ENCODE measurements at regions not wholly inside any gene's neighbourhood (a gene's known extent, or its start where the extent isn't known, plus 50 kb on each side); places are given as distances from the start of the nearest gene placed in this dataset.

GRCh38 chr1:208298593-208299269 lies 54.5 kb upstream of the PLXNA2 start:
- DNase-seq (ENCODE audit: insufficient read length, low spot score): no peak
- no peak for FAIRE-seq
- TF ChIP-seq TAF1 (IDR thresholded peaks at IDR 0.05; ENCODE audit: low read depth, low read length) (no peak), POU2F2 (IDR thresholded peaks at IDR 0.05; ENCODE audit: low read depth, low read length) (no peak), POLR2AphosphoS5 (IDR thresholded peaks at IDR 0.05; ENCODE audit: low read depth, low read length) (no peak), SPI1 (IDR thresholded peaks at IDR 0.05; ENCODE audit: low read depth, low read length) (no peak), POLR2A (IDR thresholded peaks at IDR 0.05; ENCODE audit: low read depth, low read length) (no peak), PAX5 (IDR thresholded peaks at IDR 0.05; ENCODE audit: insufficient read depth, low read length, severe bottlenecking) (no peak)

DNA sequence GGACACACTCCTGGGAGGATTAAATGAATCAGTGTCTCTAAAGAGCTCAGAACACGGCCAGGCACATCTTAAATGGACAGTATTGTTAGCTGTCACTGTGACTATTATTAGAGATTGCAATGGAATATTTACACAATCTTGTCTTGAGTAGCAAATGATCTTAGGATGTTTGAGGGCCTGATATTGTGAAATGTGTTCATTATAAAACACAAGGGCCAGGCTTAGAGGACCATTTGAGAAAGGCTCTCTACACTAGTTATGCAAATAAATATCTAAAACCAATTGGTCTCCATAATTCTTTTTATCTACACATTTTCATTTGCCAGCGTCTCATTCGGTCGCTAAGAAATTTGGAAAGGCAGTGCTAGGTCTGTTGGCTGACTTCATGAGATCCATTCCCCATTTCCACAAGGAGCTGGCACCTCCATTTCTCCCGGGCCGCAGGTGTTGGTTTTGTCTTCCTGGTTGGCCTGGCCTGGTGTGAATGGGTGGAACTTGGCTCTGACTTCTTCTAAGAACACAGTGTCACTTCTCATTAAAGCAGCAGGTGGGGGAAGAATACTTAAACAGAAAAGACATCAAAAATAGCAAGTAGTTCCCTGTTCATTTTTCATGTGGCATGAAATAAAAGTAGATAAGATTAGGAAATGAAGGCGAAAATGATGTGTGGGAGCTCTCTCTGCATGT lies 56.0 kb upstream of the PLXNA2 start:
- FAIRE-seq (no peak), DNase-seq (ENCODE audit: insufficient read length, low spot score) (no peak)
- no peak for TF ChIP-seq PAX5 (IDR thresholded peaks at IDR 0.05; ENCODE audit: insufficient read depth, low read length, severe bottlenecking)
- no peak for TF ChIP-seq TAF1 (IDR thresholded peaks at IDR 0.05; ENCODE audit: low read depth, low read length)
- TF ChIP-seq SPI1 (IDR thresholded peaks at IDR 0.05; ENCODE audit: low read depth, low read length): no peak
- TF ChIP-seq POLR2AphosphoS5 (IDR thresholded peaks at IDR 0.05; ENCODE audit: low read depth, low read length): no peak
- no peak for TF ChIP-seq POLR2A (IDR thresholded peaks at IDR 0.05; ENCODE audit: low read depth, low read length)
- TF ChIP-seq POU2F2 (IDR thresholded peaks at IDR 0.05; ENCODE audit: low read depth, low read length): no peak

- TF ChIP-seq POU2F2 (IDR thresholded peaks at IDR 0.05; ENCODE audit: low read depth, low read length) (no peak), POLR2A (IDR thresholded peaks at IDR 0.05; ENCODE audit: low read depth, low read length) (no peak), SPI1 (IDR thresholded peaks at IDR 0.05; ENCODE audit: low read depth, low read length) (no peak), TAF1 (IDR thresholded peaks at IDR 0.05; ENCODE audit: low read depth, low read length) (no peak), POLR2AphosphoS5 (IDR thresholded peaks at IDR 0.05; ENCODE audit: low read depth, low read length) (no peak), PAX5 (IDR thresholded peaks at IDR 0.05; ENCODE audit: insufficient read depth, low read length, severe bottlenecking) (no peak)
- DNase-seq (ENCODE audit: insufficient read length, low spot score): no peak
- no peak for FAIRE-seq
These were observed 58.6 kb upstream of the PLXNA2 start for GRCh38 chr1:208302699-208303238.

DNA sequence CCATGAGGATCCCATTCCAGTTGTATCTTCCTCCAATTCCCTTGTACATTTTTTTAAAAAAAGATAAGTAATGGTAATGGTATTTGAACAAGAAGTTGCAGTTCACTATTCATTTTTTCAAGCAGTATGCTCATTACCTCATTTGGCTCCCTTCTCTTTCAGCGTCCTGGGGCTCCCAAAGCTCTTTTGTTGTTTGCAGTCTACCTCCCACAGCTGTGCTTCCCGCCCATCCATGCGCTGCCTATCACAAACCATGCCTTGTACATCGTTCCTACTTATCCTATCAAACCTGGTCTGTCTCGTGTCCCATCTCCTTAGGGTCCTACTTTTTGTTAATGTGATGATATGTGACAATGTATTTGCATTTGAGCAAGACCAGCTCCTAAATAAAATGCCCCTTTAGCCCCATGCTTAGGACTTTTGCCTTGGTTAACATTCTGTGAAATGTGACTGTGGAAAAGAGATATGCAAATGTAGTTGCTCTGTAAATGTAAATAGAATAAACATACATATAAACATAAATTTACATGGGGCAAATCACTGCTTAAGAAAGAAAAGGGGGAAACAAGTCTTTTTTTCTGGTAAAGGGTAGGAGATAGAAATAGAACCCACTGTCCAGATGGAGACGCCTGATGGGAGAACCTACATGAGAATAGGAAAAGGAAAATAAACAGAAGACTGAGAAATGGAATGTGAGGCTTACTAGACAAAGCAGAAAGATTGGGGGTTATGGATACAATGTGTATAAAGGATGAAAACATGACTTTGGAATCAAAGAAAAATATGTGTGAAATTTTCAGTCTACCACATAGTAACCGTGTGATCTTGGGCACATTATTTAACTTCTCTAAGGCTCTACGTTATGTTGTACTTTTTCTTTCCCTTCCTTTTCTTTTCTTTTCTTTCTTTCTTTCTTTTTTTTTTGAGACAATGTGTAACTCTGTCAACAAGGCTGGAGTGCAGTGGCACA lies 59.8 kb upstream of the PLXNA2 start:
- FAIRE-seq (no peak), DNase-seq (ENCODE audit: insufficient read length, low spot score) (no peak)
- TF ChIP-seq POLR2AphosphoS5 (IDR thresholded peaks at IDR 0.05; ENCODE audit: low read depth, low read length) (no peak), SPI1 (IDR thresholded peaks at IDR 0.05; ENCODE audit: low read depth, low read length) (no peak), PAX5 (IDR thresholded peaks at IDR 0.05; ENCODE audit: insufficient read depth, low read length, severe bottlenecking) (no peak), POLR2A (IDR thresholded peaks at IDR 0.05; ENCODE audit: low read depth, low read length) (no peak), POU2F2 (IDR thresholded peaks at IDR 0.05; ENCODE audit: low read depth, low read length) (no peak), TAF1 (IDR thresholded peaks at IDR 0.05; ENCODE audit: low read depth, low read length) (no peak)

- no peak for FAIRE-seq
- no peak for DNase-seq (ENCODE audit: insufficient read length, low spot score)
- TF ChIP-seq POLR2A (IDR thresholded peaks at IDR 0.05; ENCODE audit: low read depth, low read length): no peak
- TF ChIP-seq TAF1 (IDR thresholded peaks at IDR 0.05; ENCODE audit: low read depth, low read length): no peak
- no peak for TF ChIP-seq POLR2AphosphoS5 (IDR thresholded peaks at IDR 0.05; ENCODE audit: low read depth, low read length)
- TF ChIP-seq PAX5 (IDR thresholded peaks at IDR 0.05; ENCODE audit: insufficient read depth, low read length, severe bottlenecking): no peak
- TF ChIP-seq POU2F2 (IDR thresholded peaks at IDR 0.05; ENCODE audit: low read depth, low read length): no peak
- no peak for TF ChIP-seq SPI1 (IDR thresholded peaks at IDR 0.05; ENCODE audit: low read depth, low read length)
These were observed 64.0 kb upstream of the PLXNA2 start for GRCh38 chr1:208308221-208308620.

DNA sequence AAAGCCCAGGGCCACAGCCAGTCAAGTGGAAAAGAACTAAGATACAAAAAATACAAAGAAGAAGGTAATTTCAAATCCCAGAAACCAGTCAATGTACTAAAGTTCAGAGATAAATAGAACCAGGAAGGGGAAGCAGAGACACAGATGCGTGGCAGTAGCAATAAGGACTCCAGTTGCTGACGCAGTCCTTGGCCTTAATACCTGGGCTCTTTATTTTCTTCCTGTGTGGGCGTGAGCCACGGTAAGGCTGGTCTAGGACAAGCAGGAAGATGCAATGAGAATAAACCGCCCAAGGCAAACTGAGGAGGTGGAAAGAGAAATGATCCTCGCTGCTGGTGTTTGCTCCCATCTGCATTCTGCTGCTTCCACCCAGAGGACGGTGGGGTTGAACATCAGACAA lies 65.6 kb upstream of the PLXNA2 start:
- FAIRE-seq (no peak), DNase-seq (ENCODE audit: insufficient read length, low spot score) (no peak)
- no peak for TF ChIP-seq TAF1 (IDR thresholded peaks at IDR 0.05; ENCODE audit: low read depth, low read length)
- no peak for TF ChIP-seq PAX5 (IDR thresholded peaks at IDR 0.05; ENCODE audit: insufficient read depth, low read length, severe bottlenecking)
- no peak for TF ChIP-seq POLR2AphosphoS5 (IDR thresholded peaks at IDR 0.05; ENCODE audit: low read depth, low read length)
- no peak for TF ChIP-seq POLR2A (IDR thresholded peaks at IDR 0.05; ENCODE audit: low read depth, low read length)
- TF ChIP-seq POU2F2 (IDR thresholded peaks at IDR 0.05; ENCODE audit: low read depth, low read length): no peak
- no peak for TF ChIP-seq SPI1 (IDR thresholded peaks at IDR 0.05; ENCODE audit: low read depth, low read length)

GRCh38 chr1:208312706-208313105 lies 68.5 kb upstream of the PLXNA2 start:
- DNase-seq (ENCODE audit: insufficient read length, low spot score): no peak
- no peak for FAIRE-seq
- no peak for TF ChIP-seq SPI1 (IDR thresholded peaks at IDR 0.05; ENCODE audit: low read depth, low read length)
- no peak for TF ChIP-seq TAF1 (IDR thresholded peaks at IDR 0.05; ENCODE audit: low read depth, low read length)
- no peak for TF ChIP-seq POLR2A (IDR thresholded peaks at IDR 0.05; ENCODE audit: low read depth, low read length)
- TF ChIP-seq PAX5 (IDR thresholded peaks at IDR 0.05; ENCODE audit: insufficient read depth, low read length, severe bottlenecking): no peak
- TF ChIP-seq POU2F2 (IDR thresholded peaks at IDR 0.05; ENCODE audit: low read depth, low read length): no peak
- no peak for TF ChIP-seq POLR2AphosphoS5 (IDR thresholded peaks at IDR 0.05; ENCODE audit: low read depth, low read length)

- no peak for DNase-seq (ENCODE audit: insufficient read length, low spot score)
- no peak for TF ChIP-seq POLR2AphosphoS5 (IDR thresholded peaks at IDR 0.05; ENCODE audit: low read depth, low read length)
- TF ChIP-seq POLR2A (IDR thresholded peaks at IDR 0.05; ENCODE audit: low read depth, low read length): no peak
- TF ChIP-seq PAX5 (IDR thresholded peaks at IDR 0.05; ENCODE audit: insufficient read depth, low read length, severe bottlenecking): no peak
- TF ChIP-seq POU2F2 (IDR thresholded peaks at IDR 0.05; ENCODE audit: low read depth, low read length): no peak
- TF ChIP-seq TAF1 (IDR thresholded peaks at IDR 0.05; ENCODE audit: low read depth, low read length): no peak
- no peak for TF ChIP-seq SPI1 (IDR thresholded peaks at IDR 0.05; ENCODE audit: low read depth, low read length)
- FAIRE-seq: no peak
These were observed 70.2 kb upstream of the PLXNA2 start for GRCh38 chr1:208314431-208314830.

All from GM12891 (cell line).